CD14-positive monocyte (primary cell): ENCODE measurements at regions not wholly inside any gene's neighbourhood (a gene's known extent, or its start where the extent isn't known, plus 50 kb on each side); places are given as distances from the start of the nearest gene placed in this dataset.

Source experiments
- DNase-seq, 3 donors: peaks; one replicate each; pipeline ENCODE4 v3.0.0-alpha.2; 2011 to 2022
- H2AFZ ChIP-seq: 2 replicates; pipeline ENCODE4 v1.6.0; 2012; ENCODE audit warnings: mild to moderate bottlenecking, low read depth, low read length, inconsistent platforms; ENCODE audit not compliant: insufficient read depth, poor library complexity, severe bottlenecking
- H3K27ac ChIP-seq, 2 donors: 1 replicate in 1 of 2; 2 replicates in 1 of 2; pipeline ENCODE4 v1.5.1; 2012 to 2013; ENCODE audit warnings: low read length in 2 of 2, control low read depth in 1 of 2, inconsistent platforms in 1 of 2, low read depth in 1 of 2, mild to moderate bottlenecking in 1 of 2
- H3K27me3 ChIP-seq, 2 donors: one replicate each; pipeline versions ENCODE4 v1.6.0 to v1.6.1; 2011 to 2013; ENCODE audit warnings: low read length in 2 of 2; ENCODE audit not compliant: control insufficient read depth in 2 of 2, insufficient read depth in 2 of 2
- H3K36me3 ChIP-seq, 2 donors: replicated peaks in 1 of 2; 1 replicate in 1 of 2; 2 replicates in 1 of 2; pipeline versions ENCODE4 v1.5.1 to v1.6.1; 2012 to 2013; ENCODE audit warnings: low read length in 2 of 2, control low read depth in 1 of 2, inconsistent platforms in 1 of 2, mild to moderate bottlenecking in 1 of 2; ENCODE audit not compliant: insufficient read depth in 2 of 2, control insufficient read depth in 1 of 2
- H3K4me1 ChIP-seq, 2 donors: 1 replicate in 1 of 2; 2 replicates in 1 of 2; pipeline versions ENCODE4 v1.5.1 to v1.6.1; 2012 to 2013; ENCODE audit warnings: low read length in 2 of 2, control low read depth in 1 of 2, inconsistent platforms in 1 of 2, mild to moderate bottlenecking in 1 of 2, moderate library complexity in 1 of 2; ENCODE audit not compliant: insufficient read depth in 2 of 2, control insufficient read depth in 1 of 2
- H3K4me2 ChIP-seq: replicated peaks from 2 replicates; pipeline ENCODE3; 2012; ENCODE audit warnings: low read length, moderate library complexity, mild to moderate bottlenecking; ENCODE audit not compliant: poor library complexity, severe bottlenecking; ENCODE audit errors: extremely low read depth
- H3K4me3 ChIP-seq, 3 experiments: fragments of 200-600 bp in 1 of 3; sonication (generic) in 1 of 3; replicated peaks in 1 of 3; 1 replicate in 2 of 3; 2 replicates in 1 of 3; pipeline ENCODE4 v1.5.1; 2011 to 2013; ENCODE audit warnings: low read length in 3 of 3, mild to moderate bottlenecking in 3 of 3, control low read depth in 2 of 3, low read depth in 2 of 3, inconsistent platforms in 1 of 3, moderate library complexity in 1 of 3
- H3K79me2 ChIP-seq: 2 replicates; pipeline ENCODE4 v1.6.0; 2012; ENCODE audit warnings: mild to moderate bottlenecking, control low read depth, inconsistent platforms, low read length, moderate library complexity; ENCODE audit not compliant: insufficient read depth
- H3K9ac ChIP-seq: 2 replicates; pipeline ENCODE4 v1.6.0; 2017; ENCODE audit warnings: low read length, mild to moderate bottlenecking; ENCODE audit not compliant: insufficient read depth, poor library complexity, severe bottlenecking
- H3K9me3 ChIP-seq, 2 donors: replicated peaks in 1 of 2; 1 replicate in 1 of 2; 2 replicates in 1 of 2; pipeline versions ENCODE4 v1.5.1 to v1.6.1; 2012 to 2013; ENCODE audit warnings: low read length in 2 of 2, control low read depth in 1 of 2; ENCODE audit not compliant: control insufficient read depth in 1 of 2, insufficient read depth in 1 of 2
- H4K20me1 ChIP-seq: 2 replicates; pipeline ENCODE4 v1.6.0; 2012; ENCODE audit warnings: mild to moderate bottlenecking, low read length, control low read depth, moderate library complexity; ENCODE audit not compliant: insufficient read depth
- H3K27ac Mint-ChIP-seq, 7 donors: one replicate each; pipeline ENCODE4 v1.8.0; 2020; ENCODE audit warnings: mild to moderate bottlenecking in 7 of 7, mixed read lengths in 7 of 7, moderate library complexity in 6 of 7, inconsistent platforms in 2 of 7
- H3K27me3 Mint-ChIP-seq, 3 donors: one replicate each; pipeline ENCODE4 v1.8.0; 2021 to 2022; ENCODE audit warnings: low read depth in 3 of 3, mild to moderate bottlenecking in 3 of 3, mixed read lengths in 3 of 3, moderate library complexity in 3 of 3, inconsistent platforms in 1 of 3
- H3K36me3 Mint-ChIP-seq, 2 donors: one replicate each; pipeline ENCODE4 v1.8.0; 2020; ENCODE audit warnings: mixed read lengths in 2 of 2, inconsistent platforms in 1 of 2, mild to moderate bottlenecking in 1 of 2
- H3K4me1 Mint-ChIP-seq: one replicate; pipeline ENCODE4 v1.8.0; 2020; ENCODE audit warnings: mild to moderate bottlenecking, mixed read lengths
- H3K4me3 Mint-ChIP-seq, 2 donors: one replicate each; pipeline ENCODE4 v1.8.0; 2020; ENCODE audit warnings: mild to moderate bottlenecking in 2 of 2, mixed read lengths in 2 of 2, moderate library complexity in 1 of 2
- H3K9me3 Mint-ChIP-seq, 7 donors: one replicate each; pipeline ENCODE4 v1.8.0; 2020 to 2022; ENCODE audit warnings: mixed read lengths in 7 of 7, mild to moderate bottlenecking in 6 of 7, moderate library complexity in 6 of 7, inconsistent platforms in 2 of 7
- WGBS: methylation state at CpG from one replicate; pipeline ENCODE4 v1.1.5; 2013; ENCODE audit warnings: missing lambda C conversion rate; ENCODE audit not compliant: insufficient coverage; 5-methylcytosine and 5-hydroxymethylcytosine counted together
- intact Hi-C, 2 donors: fragments of 100-400 bp; cut with micrococcal nuclease; formaldehyde crosslinking; loops; one replicate each; pipeline versions ENCODE4 v1.15.0 to v1.15.1; 2023
- TF ChIP-seq, protein P1 (sequence below): fragments of 200-600 bp; IDR thresholded peaks from one replicate; pipeline ENCODE4 v1.8.0; 2022; ENCODE audit warnings: antibody characterized with exemption, mild to moderate bottlenecking

DNA sequence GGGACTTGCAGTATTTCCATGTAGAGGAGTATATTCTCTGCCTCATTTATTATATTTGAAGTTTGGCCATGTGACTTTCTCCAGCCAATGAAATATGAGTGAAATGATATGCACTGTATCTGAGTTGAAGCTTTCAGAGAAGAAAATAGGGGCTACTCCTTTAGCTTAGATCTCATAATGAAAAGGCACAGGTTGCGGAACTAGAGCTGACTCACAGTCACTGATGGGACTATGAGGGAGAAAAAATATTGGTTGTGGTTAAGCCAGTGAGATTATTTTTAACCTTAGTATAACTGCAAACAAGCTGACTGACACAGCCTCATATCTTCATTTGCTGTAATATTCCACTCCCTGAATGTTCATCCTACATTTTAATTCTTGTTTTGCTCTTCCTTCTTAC, 1104.3 kb downstream of the RPA4 start:
- Histone ChIP-seq H3K9ac (no peak overlapping the region), H3K27ac (no peak overlapping the region), H3K4me2 (no peak overlapping the region), H4K20me1 (no peaks in the 10 kb centered on the region), H2AFZ (no peak overlapping the region), H3K4me1 (no peaks in the 10 kb centered on the region), H3K79me2 (no peaks in the 10 kb centered on the region), H3K36me3 (no peaks in the 10 kb centered on the region), H3K27me3 (no peaks in the 10 kb centered on the region), H3K4me3 (no peak overlapping the region), H3K9me3 (peaks cover 8 to 13% of the 10 kb centered on the region in 2 donors)
- peaks cover 0 to 16% (median 6%) of the 10 kb centered on the region in 7 donors for H3K9me3 Mint-ChIP-seq
- intact Hi-C loops = no loop called here
- no peaks in the 10 kb centered on the region for H3K27me3 Mint-ChIP-seq
- TF ChIP-seq, protein P1, sequence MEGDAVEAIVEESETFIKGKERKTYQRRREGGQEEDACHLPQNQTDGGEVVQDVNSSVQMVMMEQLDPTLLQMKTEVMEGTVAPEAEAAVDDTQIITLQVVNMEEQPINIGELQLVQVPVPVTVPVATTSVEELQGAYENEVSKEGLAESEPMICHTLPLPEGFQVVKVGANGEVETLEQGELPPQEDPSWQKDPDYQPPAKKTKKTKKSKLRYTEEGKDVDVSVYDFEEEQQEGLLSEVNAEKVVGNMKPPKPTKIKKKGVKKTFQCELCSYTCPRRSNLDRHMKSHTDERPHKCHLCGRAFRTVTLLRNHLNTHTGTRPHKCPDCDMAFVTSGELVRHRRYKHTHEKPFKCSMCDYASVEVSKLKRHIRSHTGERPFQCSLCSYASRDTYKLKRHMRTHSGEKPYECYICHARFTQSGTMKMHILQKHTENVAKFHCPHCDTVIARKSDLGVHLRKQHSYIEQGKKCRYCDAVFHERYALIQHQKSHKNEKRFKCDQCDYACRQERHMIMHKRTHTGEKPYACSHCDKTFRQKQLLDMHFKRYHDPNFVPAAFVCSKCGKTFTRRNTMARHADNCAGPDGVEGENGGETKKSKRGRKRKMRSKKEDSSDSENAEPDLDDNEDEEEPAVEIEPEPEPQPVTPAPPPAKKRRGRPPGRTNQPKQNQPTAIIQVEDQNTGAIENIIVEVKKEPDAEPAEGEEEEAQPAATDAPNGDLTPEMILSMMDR = no peak
- H3K4me1 Mint-ChIP-seq = no peaks in the 10 kb centered on the region
- H3K27ac Mint-ChIP-seq = no peak overlapping the region
- no peak for DNase-seq
- H3K4me3 Mint-ChIP-seq = no peak overlapping the region
- H3K36me3 Mint-ChIP-seq = no peaks in the 10 kb centered on the region
- WGBS = no CpG with 5 or more reads among the region's 1 CpG

DNA sequence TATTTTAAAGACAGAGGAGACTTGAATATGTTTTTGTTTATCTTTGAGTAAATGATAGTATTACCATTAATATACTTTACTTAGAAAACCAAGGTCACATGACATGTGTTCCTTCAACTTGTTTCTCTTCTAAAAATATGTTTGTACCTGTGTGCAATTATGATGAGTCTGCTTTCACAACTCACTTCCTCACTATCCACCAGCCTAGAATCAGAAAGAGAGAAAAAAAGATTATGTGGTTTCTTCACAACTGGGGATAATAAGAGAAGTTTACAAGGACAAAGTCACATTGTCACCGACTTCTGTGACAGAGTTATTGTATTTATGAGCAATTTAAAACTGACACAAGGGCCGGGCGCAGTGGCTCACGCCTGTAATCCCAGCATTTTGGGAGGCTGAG, 1112.1 kb downstream of the RPA4 start:
- intact Hi-C loops = no loop called here
- no peak overlapping the region for H3K4me3 Mint-ChIP-seq
- no peaks in the 10 kb centered on the region for H3K4me1 ChIP-seq
- H3K4me3 ChIP-seq = no peak overlapping the region
- DNase-seq = no peak
- H3K9ac ChIP-seq = no peak overlapping the region
- no peaks in the 10 kb centered on the region for H3K36me3 Mint-ChIP-seq
- no CpG with 5 or more reads among the region's 4 CpGs for WGBS
- H3K36me3 ChIP-seq = no peaks in the 10 kb centered on the region
- no peaks in the 10 kb centered on the region for H3K27me3 ChIP-seq
- no peaks in the 10 kb centered on the region for H4K20me1 ChIP-seq
- H3K27ac Mint-ChIP-seq = no peak overlapping the region
- H3K9me3 Mint-ChIP-seq = peaks cover 1 to 18% (median 9%) of the 10 kb centered on the region in 7 donors
- TF ChIP-seq, protein P1 = no peak
- H3K27me3 Mint-ChIP-seq = peaks cover 0 to 1% (median 1%) of the 10 kb centered on the region in 3 donors
- no peaks in the 10 kb centered on the region for H3K79me2 ChIP-seq
- H3K27ac ChIP-seq = no peak overlapping the region
- no peak overlapping the region for H3K4me2 ChIP-seq
- H2AFZ ChIP-seq = no peak overlapping the region
- H3K9me3 ChIP-seq = peaks cover 6 to 11% of the 10 kb centered on the region in 2 donors
- H3K4me1 Mint-ChIP-seq = no peaks in the 10 kb centered on the region
